Suppressor macrophage treated with lipopolysaccharide for 1 hour (primary cell): ENCODE measurements at regions not wholly inside any gene's neighbourhood (a gene's known extent, or its start where the extent isn't known, plus 50 kb on each side); places are given as distances from the start of the nearest gene placed in this dataset.
A peak's percentile ranks its signal among the peaks of the same experiment; 100 is the strongest.

Experiments
- DNase-seq, 3 donors: peaks; one replicate each; pipeline ENCODE4 v3.0.0-alpha.2; 2020 to 2022

GRCh38 chr11:69918938-69919650 lies 99.9 kb upstream of the FGF3 start:
- DNase-seq = peak; percentile 67 to 85 (median 74)

DNA sequence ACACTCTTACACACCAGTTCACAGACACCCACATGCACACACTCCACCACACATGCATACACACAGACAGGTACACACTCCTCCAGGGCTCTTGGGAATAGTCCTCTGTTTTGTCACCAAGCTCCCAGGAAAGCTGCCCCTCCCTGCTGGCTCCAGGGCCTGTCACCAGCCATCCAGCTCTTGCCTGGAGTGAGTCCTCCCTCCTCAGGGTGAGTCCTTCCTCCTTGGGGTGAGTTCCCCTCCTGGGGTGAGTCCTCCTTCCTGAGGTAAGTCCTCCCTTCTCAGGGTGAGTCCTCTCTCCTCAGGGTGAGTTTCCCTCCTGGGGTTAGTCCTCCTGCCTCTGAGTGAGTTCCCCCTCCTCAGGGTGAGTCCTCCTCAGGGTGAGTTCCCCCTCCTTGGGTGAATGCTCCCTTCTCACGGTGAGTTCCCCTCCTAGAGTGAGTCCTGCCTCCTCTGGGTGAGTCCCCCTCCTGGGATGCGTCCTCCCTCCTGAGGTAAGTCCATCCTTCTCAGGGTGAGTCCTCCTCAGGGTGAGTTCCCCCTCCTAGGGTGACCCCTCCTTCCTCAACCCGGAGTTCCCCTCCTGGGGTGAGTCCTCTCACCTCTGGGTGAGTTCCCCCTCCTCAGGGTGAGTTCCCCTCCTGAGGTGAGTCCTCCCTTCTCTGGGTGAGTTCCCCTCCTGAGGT lies 100.6 kb upstream of the FGF3 start:
- no peak for DNase-seq

GRCh38 chr11:69920345-69921127 lies 101.3 kb upstream of the FGF3 start:
- no peak for DNase-seq

- no peak for DNase-seq
These were observed 102.2 kb upstream of the FGF3 start for GRCh38 chr11:69921128-69922014.

DNA sequence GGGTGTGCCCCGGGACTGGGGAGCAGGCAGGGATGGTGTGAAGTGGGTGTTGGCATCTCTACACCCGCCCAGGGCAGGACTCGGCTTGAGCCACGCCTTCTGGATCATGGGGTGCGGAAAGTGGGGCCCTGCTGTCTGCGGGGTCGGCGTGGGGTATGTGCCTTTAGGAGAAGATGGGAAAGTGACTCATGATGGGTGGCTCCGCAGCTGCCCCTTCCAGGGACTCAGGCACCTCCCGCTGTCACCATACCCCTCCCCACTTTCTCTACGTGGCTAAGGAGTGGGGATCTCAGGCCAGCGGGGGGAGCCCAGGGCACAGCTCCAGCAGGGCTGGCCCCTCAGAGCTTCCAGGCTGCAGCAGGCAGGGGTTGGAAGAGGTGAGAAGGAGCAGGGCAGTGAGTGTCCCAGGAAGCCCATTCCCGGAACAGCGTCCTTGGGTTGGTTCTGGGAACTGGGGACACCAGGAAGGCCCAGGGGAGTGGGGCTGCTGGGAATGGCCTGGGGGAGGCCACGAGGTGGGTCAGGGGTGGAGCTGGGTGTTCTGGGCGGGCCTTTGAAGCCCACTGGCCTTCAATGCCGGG lies 102.9 kb upstream of the FGF3 start:
- no peak for DNase-seq

DNA sequence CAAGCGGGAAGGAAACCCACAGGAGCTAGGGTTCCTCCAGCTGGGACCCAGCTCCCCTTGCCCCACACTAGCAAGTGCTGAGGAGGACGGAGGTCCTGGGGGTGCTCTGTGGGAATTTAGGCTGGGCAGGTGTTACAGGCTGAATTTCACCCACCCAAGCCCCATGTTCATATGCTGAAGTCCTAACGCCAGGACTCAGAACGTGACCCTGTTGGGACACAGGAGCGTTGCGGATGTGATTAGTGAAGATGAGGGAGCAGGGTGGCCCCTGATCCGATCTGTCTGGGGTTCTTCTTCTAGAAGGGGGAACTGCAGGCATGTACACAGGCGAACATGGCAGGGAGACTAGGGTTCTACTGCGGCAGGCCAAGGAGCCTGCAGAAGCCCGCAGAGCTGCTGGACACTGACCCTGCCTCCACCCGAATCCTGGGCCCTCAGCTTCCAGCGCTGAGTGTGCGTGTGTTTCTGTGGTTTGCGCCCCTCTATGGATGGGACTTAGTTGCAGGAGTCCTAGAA lies 103.4 kb upstream of the FGF3 start:
- DNase-seq = no peak

GRCh38 chr11:69923196-69923595 lies 104.0 kb upstream of the FGF3 start:
- no peak for DNase-seq

- no peak for DNase-seq
These were observed 104.6 kb upstream of the FGF3 start for GRCh38 chr11:69923641-69924307.

GRCh38 chr11:69924308-69925161 lies 105.3 kb upstream of the FGF3 start:
- no peak for DNase-seq

- no peak for DNase-seq
These were observed 106.4 kb upstream of the FGF3 start for GRCh38 chr11:69925366-69926196.

DNA sequence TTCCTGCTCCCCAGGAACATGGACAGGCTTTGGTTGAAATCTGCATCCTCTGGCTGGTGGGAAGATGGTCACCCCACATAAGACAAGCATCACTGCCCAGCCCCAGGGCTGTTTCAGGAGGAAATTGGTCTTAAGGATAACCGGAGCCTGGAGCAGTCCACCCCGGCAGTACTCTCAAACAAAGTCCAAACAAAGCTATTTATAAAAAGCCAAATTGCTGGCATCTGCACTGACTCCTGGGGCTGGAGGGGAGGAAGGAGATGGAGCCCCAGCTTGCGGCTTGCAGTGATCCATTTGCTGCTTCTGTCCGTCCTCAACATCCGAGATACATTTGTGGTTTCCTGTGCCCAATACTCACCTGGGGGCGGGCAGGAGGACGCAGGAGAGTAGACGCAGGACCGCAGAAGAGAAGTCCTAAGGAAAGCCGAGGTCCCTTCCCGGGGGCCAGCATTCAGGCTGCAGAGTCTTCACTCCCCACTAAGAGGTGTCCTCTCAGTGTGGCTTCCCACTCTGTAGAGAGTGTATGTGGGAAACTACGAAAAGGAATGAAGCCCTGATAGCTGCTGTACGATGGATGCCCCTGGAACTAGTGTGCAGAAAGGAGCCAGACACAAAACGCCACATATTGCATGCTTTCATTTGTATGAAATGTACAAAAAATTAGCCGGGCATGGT lies 107.3 kb upstream of the FGF3 start:
- no peak for DNase-seq

DNA sequence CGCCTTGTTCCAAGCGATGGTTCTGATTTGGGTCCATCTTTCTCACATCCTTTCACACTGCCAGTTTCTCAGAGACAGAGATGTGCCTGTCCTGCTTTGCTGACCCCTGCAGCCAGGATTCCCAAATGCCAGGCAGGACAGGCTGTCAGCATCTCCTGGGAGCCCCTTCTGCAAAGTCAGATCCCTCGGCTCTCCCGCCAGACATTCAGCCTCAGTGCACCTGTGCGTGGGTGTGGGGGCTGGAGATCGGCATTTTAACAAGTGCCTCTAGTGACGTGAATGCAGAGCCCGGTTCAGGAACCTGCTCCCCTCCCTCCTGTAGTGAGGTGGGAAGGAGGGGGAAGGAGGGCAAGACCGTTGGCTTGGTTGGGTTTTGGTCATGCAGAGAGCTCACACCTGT lies 108.9 kb upstream of the FGF3 start:
- no peak for DNase-seq

- DNase-seq = no peak
These were observed 109.8 kb upstream of the FGF3 start for GRCh38 chr11:69928975-69929374.

- DNase-seq = no peak
These were observed 111.2 kb upstream of the FGF3 start for GRCh38 chr11:69930081-69931059.

DNA sequence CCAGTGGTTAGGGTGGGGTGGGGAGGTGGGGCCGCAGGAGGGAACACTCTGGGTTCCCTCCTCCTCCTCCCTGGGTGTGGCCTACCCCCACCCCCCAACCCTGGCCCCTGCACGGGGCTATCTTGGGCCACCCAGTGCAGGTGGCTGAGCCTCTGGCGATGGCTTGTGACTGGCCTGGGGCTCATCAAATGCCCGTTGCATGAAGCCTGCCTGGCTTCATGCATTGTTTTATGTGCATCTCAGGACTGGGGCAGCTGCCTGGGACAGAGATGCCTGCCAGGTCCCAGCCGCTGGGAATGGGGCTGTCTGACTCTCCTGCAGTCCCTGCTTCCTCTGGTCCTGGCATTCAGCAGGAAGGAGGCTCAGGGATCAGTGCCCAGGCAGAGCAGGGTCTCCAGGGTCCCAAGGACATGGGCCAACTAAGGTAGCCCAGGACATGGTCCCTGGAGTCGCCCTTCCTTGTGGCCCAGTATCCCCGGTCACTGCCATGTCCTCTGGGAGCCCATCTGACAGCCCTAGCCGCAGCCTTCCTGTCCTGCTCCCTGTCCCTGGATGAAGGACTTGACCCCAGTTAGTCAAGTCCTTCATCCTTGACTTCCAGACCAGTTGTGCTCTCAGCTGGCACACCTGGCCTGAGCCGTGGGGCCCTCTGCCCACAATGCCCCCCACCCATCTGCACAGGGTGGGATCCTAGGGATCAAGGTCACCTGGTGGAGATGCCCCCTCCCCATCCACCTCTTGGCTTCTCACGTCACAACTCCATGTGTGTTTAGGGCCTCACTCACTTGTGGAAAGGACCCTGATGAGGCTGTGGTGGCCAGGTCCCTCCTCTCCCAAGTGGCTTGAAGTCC lies 112.1 kb upstream of the FGF3 start:
- no peak for DNase-seq

DNA sequence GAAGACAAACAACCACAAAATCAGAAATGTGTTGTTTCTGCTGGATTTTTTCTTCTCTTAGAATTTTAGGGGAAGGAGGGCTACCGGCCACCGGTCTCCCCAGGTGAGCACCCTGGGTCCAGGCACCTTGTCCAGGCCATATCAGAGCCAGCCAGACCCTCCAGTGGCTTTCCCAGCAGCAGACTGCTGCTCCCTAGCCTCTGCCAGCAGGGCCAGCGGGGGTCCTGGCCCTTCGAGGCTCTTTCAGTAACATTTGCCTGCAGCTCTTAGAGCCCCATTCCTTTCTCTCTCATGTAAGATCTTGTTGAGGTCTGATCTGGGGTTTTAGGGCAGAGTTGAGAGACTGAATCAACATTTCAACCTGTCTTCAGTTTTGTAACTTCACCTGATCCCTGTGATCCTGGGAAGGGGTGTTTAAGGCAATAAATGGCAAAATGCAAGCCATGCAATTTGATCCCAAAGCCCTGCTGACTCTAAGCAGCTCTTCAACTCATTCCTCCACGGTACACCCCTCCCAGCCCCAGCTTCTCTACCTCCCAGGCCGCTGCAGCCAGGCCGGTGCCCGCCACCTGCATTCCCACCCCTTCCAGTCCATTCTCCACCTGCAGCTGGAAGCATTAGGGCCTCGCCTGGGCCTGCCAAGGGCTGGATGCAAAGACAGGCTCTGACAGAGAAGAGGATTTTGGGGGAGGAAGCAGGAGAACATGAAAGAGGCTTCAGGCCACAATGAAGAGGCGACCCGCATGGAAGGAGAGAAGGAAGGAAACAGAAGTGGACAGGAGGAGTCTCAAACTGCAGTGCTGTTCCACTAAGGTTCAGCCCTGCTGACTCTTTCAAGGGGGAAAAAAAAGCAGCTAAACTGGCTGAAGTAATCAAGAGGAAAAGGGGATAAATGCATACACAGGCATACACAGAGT lies 113.0 kb upstream of the FGF3 start:
- no peak for DNase-seq
